Motor neuron (in vitro differentiated cells): ENCODE measurements at regions not wholly inside any gene's neighbourhood (a gene's known extent, or its start where the extent isn't known, plus 50 kb on each side); places are given as distances from the start of the nearest gene placed in this dataset.

Experiments used
- ATAC-seq, 8 experiments: fragments of 200-7000 bp; cut with Tn5 transposase; replicated peaks in 6 of 8; 2 replicates each; pipeline ENCODE4 v1.8.0; 2021; ENCODE audit warnings: mild to moderate bottlenecking in 8 of 8, moderate library complexity in 8 of 8
- H3K27ac ChIP-seq, 2 donors: fragments of 250-450 bp; sonication (Bioruptor Pico); 2 replicates each; pipeline ENCODE4 v1.9.0; 2021; ENCODE audit warnings: antibody characterized with exemption in 2 of 2, mild to moderate bottlenecking in 2 of 2, moderate library complexity in 1 of 2
- H3K4me1 ChIP-seq, 2 donors: fragments of 250-450 bp; sonication (Bioruptor Pico); replicated peaks in 1 of 2; 2 replicates each; pipeline ENCODE4 v1.6.1; 2021; ENCODE audit warnings: antibody characterized with exemption in 2 of 2, mild to moderate bottlenecking in 2 of 2, moderate library complexity in 1 of 2
- H3K4me3 ChIP-seq, 5 donors: fragments of 250-450 bp; sonication (Bioruptor Pico); 2 replicates each; pipeline ENCODE4 v1.9.0; 2021; ENCODE audit warnings: antibody characterized with exemption in 5 of 5, mild to moderate bottlenecking in 5 of 5, moderate library complexity in 4 of 5
- WGBS, 10 experiments: fragments of 450-650 bp; shearing (Covaris generic); methylation state at CpG; one replicate each; pipeline ENCODE4 v1.0.0; 2022; 5-methylcytosine and 5-hydroxymethylcytosine counted together
- in situ Hi-C, 9 experiments: fragments of 400-800 bp; cut with MboI; loops; one replicate each; pipeline ENCODE4 v1.15.0; 2021; ENCODE audit warnings: low sequenced_read_pairs in 9 of 9, low pct_unique_long_range_greater_than_20kb in 2 of 9; ENCODE audit not compliant: unreplicated experiment in 9 of 9

DNA sequence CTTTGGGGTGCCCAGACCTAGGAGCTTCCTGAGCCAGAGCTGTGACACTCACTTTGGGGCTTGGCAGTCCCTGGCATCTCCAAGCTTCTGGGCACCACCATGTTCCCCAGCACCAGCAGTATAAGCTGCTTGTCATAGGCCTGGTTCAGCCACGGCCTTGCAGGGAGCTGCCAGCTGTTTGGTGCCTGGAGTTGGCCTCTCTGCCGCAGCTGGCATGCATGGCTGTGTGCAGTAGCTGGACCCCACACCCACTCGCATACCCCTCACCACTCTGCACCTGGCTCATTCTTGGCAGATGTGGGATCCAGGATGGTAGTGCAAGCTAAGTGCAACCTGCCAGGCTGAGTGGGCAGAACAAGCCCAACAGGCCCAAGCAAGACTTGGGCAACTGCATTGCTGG lies 73.4 kb upstream of the BRD7 start:
- WGBS, 10 experiments: 80 to 100% methylated on average over 1 to 2 of the region's 3 CpGs; no CpG with 5 or more reads in 8 of the 10 experiments
- no peak for ATAC-seq

DNA sequence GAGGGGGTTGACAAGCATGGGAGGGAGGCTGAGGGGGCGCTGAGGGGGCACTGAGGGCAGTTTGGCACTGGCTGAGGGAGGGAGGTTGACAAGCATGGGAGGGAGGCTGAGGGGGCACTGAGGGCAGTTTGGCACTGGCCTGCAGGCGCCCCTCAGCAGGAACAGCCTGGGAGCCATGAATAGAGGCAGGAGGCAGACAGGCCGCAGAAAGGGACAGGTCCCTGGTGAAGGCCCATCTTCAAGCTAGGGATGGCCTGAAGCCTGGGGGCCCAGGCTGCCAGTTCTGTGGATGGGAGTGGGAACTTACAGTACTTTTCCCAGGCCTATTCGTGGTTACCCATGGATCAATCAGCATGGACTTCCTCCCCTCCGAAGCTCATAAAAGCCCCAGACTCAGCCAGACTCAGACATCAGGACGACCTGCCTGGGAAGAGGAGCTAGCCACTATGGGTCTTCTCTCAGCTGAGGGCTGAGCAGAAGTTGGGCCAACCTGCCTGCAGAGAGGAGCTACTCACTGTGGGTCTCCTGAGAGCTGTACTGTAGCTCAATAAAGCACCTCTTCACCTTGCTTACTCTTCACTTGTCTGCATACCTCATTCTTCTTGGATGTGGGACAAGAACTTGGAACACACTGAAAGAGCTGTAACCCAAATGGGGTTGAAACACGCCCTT lies 72.8 kb upstream of the BRD7 start:
- ATAC-seq: no peak
- H3K27ac ChIP-seq: no peak overlapping the region
- peaks cover 6 to 9% of the 10 kb centered on the region in 2 donors for H3K4me1 ChIP-seq
- WGBS, 10 experiments: 25 to 100% (median 80%) methylated on average over 1 to 3 of the region's 7 CpGs; no CpG with 5 or more reads in 6 of the 10 experiments
- no peak overlapping the region for H3K4me3 ChIP-seq
- in situ Hi-C loops: no loop called here

More for the DNA sequence above, 73.4 kb upstream of the BRD7 start:
- in situ Hi-C loops: no loop called here
- H3K4me1 ChIP-seq: peaks cover 6 to 9% of the 10 kb centered on the region in 2 donors
- no peak overlapping the region for H3K27ac ChIP-seq
- H3K4me3 ChIP-seq: no peak overlapping the region

GRCh38 chr16:50440991-50441390 lies 72.2 kb upstream of the BRD7 start:
- peak in 1 of 8 experiments; percentile 43 for ATAC-seq
- in situ Hi-C loops: no loop called here
- WGBS, 10 experiments: 17 to 87% methylated on average over 1 to 3 of the region's 4 CpGs; no CpG with 5 or more reads in 8 of the 10 experiments
- H3K4me3 ChIP-seq: no peak overlapping the region
- H3K4me1 ChIP-seq: peaks cover 6 to 7% of the 10 kb centered on the region in 2 donors
- no peak overlapping the region for H3K27ac ChIP-seq

- peaks cover 2% of the 10 kb centered on the region in 2 donors for H3K4me1 ChIP-seq
- no peak overlapping the region for H3K27ac ChIP-seq
- no peak overlapping the region for H3K4me3 ChIP-seq
- no peak for ATAC-seq
- in situ Hi-C loops: no loop called here
- WGBS, 10 experiments: 20 to 100% (median 80%) methylated on average over 1 to 2 of the region's 2 CpGs; no CpG with 5 or more reads in 7 of the 10 experiments
Measured at GRCh38 chr16:50440531-50440930, 71.7 kb upstream of the BRD7 start.

DNA sequence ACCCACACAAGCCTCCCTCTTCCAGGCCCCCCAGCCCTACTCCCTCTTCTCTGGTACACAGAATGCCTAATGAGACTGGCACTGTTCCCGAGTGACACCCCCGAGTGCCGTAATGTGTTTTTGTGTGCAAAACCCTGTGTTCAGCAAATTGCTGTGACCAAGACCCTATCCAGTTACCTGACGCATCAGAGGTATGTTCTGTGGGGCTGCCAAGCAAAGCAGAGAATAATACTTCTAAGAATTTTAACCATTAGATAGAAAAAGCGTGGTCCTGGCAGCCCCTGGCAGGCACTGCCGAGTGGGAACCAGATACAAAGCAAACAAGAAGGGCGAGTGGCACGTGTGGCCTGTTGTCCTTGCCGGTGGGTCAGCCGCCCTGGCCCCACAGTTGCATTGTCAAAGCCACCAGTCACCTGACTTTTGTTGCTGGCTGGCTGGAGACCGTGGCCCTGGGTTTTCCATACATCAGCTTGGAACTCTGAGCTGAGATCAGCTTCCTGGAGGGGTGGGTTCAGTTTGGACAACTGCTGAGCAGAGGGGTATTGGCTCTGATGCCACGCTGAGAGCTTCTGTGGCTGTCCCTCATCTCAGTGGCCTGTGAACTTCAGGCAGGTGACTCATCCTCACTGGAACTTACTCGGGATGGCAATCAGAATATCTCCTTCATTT lies 69.1 kb upstream of the BRD7 start:
- WGBS, 10 experiments: 61 to 92% (median 73%) methylated on average over 2 to 6 of the region's 13 CpGs; no CpG with 5 or more reads in 5 of the 10 experiments
- no peak overlapping the region for H3K4me3 ChIP-seq
- H3K27ac ChIP-seq: no peak overlapping the region
- in situ Hi-C loops: no loop called here
- ATAC-seq: no peak
- peaks cover 2 to 4% of the 10 kb centered on the region in 2 donors for H3K4me1 ChIP-seq

- in situ Hi-C loops: no loop called here
- peaks cover 11 to 14% of the 10 kb centered on the region in 2 donors for H3K4me1 ChIP-seq
- WGBS, 10 experiments: 69 to 100% (median 80%) methylated on average over 1 to 3 of the region's 3 CpGs; no CpG with 5 or more reads in 2 of the 10 experiments
- no peak for ATAC-seq
- H3K27ac ChIP-seq: no peak overlapping the region
- no peak overlapping the region for H3K4me3 ChIP-seq
Measured at GRCh38 chr16:50436271-50436670, 67.5 kb upstream of the BRD7 start.

- no peak for ATAC-seq
- H3K27ac ChIP-seq: no peak overlapping the region
- 60 to 100% (median 86%) methylated on average over 1 to 6 of the region's 7 CpGs; no CpG with 5 or more reads in 2 of the 10 experiments for WGBS, 10 experiments
- in situ Hi-C loops: no loop called here
- peaks cover 11 to 16% of the 10 kb centered on the region in 2 donors for H3K4me1 ChIP-seq
- no peak overlapping the region for H3K4me3 ChIP-seq
Measured at GRCh38 chr16:50434872-50435478, 66.2 kb upstream of the BRD7 start.

DNA sequence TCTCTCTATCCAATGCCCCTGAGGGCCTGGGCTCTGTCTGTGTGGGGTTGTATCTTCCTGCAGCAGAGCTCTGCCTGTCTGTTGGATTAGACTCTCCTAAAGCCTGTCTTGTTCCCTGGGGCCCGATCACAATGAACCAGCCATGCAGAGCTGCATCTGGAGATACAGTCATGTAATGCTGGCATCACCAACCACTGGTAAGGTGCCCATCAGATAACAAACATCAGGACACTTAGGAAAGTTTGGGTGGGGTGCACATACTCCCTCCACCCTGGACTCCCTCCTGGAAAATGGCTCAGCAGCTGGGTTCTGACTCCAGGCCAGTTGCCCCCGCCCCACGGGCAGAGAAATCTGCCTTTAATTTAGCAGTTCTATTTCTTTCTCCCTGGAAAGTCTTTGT lies 61.3 kb upstream of the BRD7 start:
- H3K27ac ChIP-seq: no peak overlapping the region
- 0 to 100% (median 51%) methylated on average over 1 to 3 of the region's 3 CpGs; no CpG with 5 or more reads in 4 of the 10 experiments for WGBS, 10 experiments
- in situ Hi-C loops: no loop called here
- H3K4me3 ChIP-seq: no peak overlapping the region
- H3K4me1 ChIP-seq: peaks cover 17 to 22% of the 10 kb centered on the region in 2 donors
- ATAC-seq: peak in 1 of 8 experiments; percentile 39

- in situ Hi-C loops: no loop called here
- Histone ChIP-seq H3K4me3 (no peak overlapping the region), H3K4me1 (peaks cover 17 to 22% of the 10 kb centered on the region in 2 donors), H3K27ac (no peak overlapping the region)
- no peak for ATAC-seq
Measured at GRCh38 chr16:50428742-50429141, 60.0 kb upstream of the BRD7 start.

DNA sequence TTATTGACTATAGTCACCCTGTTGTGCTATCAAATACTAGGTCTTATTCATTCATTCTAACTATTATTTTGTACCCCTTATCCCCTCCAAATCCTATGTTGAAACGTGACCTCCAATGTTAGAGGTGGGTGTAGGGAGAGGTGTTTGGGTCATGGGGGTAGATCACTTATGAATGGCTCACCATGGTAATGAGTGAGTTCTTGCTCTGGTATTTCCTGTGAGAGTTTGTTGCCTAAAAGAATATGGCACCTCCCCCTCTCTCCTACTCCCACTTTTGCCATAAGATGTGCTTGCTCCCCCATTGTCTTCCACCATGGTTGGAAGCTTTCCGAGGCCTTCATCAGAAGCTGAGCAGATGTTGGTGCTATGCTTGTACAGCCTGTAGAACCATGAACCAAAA lies 59.3 kb upstream of the BRD7 start:
- no peak overlapping the region for H3K4me3 ChIP-seq
- in situ Hi-C loops: no loop called here
- peaks cover 17 to 20% of the 10 kb centered on the region in 2 donors for H3K4me1 ChIP-seq
- H3K27ac ChIP-seq: no peak overlapping the region
- no peak for ATAC-seq
- 17 to 100% (median 66%) methylated on average over 1 to 2 of the region's 2 CpGs; no CpG with 5 or more reads in 2 of the 10 experiments for WGBS, 10 experiments

DNA sequence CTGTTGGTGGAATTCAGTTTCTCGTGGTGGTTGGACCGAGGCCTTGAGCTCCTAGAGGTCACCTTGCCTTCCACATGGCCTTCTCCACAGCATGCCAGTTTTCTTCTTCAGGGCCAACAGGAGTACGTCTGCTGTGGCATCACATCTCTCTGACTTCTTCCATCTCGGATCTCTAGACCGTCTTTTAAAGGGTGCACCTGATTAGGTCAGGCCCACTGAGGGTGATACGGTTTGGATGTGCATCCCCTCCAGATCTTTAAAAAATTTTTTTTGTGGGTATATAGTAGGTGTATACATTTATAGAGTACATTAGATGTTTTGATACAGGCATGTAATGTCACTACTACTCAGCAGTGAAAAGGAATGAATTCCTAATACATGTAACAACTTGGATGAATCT lies 58.3 kb upstream of the BRD7 start:
- WGBS, 10 experiments: 76 to 100% (median 92%) methylated on average over 2 to 5 of the region's 6 CpGs; no CpG with 5 or more reads in 4 of the 10 experiments
- in situ Hi-C loops: no loop called here
- ATAC-seq: no peak
- H3K4me3 ChIP-seq: no peak overlapping the region
- H3K27ac ChIP-seq: no peak overlapping the region
- H3K4me1 ChIP-seq: peaks cover 7 to 12% of the 10 kb centered on the region in 2 donors

- 0 to 82% (median 40%) methylated on average over 1 to 7 of the region's 8 CpGs; no CpG with 5 or more reads in 3 of the 10 experiments for WGBS, 10 experiments
- peak in 2 of 8 experiments; percentile 24 to 26 for ATAC-seq
- peak overlapping the region; percentile 21 to 36 for H3K27ac ChIP-seq
- H3K4me3 ChIP-seq: no peak overlapping the region
- peaks cover 6% of the 10 kb centered on the region in 2 donors for H3K4me1 ChIP-seq
- in situ Hi-C loops: no loop called here
Measured at GRCh38 chr16:50425648-50426047, 56.9 kb upstream of the BRD7 start.

GRCh38 chr16:50425044-50425443 lies 56.3 kb upstream of the BRD7 start:
- Histone ChIP-seq H3K4me1 (peaks cover 6% of the 10 kb centered on the region in 2 donors), H3K27ac (peak overlapping the region in 1 of 2 donors; percentile 36), H3K4me3 (no peak overlapping the region)
- in situ Hi-C loops: no loop called here
- no peak for ATAC-seq
- 50 to 100% (median 73%) methylated on average over 1 to 3 of the region's 3 CpGs; no CpG with 5 or more reads in 7 of the 10 experiments for WGBS, 10 experiments
